Neural cell (in vitro differentiated cells): ENCODE measurements at regions not wholly inside any gene's neighbourhood (a gene's known extent, or its start where the extent isn't known, plus 50 kb on each side); places are given as distances from the start of the nearest gene placed in this dataset.

Source experiments
- RAD21 ChIP-seq: fragments of 450-650 bp; conservative IDR thresholded peaks from 2 replicates; pipeline ENCODE4 v1.6.1; 2014; ENCODE audit warnings: antibody characterized with exemption, mild to moderate bottlenecking, moderate library complexity
- TAF1 ChIP-seq: IDR thresholded peaks from 2 replicates; pipeline ENCODE4 v1.6.1; 2012; ENCODE audit warnings: low read depth
- TF ChIP-seq, protein P1 (sequence below): fragments of 450-650 bp; IDR thresholded peaks from 2 replicates; pipeline ENCODE4 v1.5.1; 2014; ENCODE audit warnings: antibody characterized with exemption, mild to moderate bottlenecking, moderate library complexity; ENCODE audit not compliant: poor library complexity, severe bottlenecking
- TF ChIP-seq, protein P2 (sequence below): IDR thresholded peaks from 2 replicates; pipeline ENCODE4 v1.6.1; 2012; ENCODE audit warnings: borderline replicate concordance

DNA sequence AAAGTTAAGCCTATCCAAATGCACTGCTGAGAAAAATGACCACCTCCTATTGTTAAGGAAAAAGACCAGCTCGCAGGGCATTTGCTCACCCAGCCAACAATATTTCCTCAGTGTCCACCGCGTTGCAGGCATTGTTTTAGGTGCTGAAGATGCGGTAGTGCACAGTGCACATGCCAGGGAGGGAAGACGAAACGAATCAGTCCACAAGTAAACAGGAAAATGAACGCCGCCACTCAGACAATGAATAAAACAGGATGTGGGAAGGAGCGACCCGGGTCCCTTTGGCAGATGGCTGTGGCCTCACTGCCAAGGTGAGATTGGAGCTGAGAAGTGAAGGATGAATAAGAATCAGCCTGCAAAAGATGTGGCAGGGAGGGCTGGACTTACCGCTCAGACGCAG, 249.2 kb downstream of the FOXL1 start:
- TF ChIP-seq, protein P1, sequence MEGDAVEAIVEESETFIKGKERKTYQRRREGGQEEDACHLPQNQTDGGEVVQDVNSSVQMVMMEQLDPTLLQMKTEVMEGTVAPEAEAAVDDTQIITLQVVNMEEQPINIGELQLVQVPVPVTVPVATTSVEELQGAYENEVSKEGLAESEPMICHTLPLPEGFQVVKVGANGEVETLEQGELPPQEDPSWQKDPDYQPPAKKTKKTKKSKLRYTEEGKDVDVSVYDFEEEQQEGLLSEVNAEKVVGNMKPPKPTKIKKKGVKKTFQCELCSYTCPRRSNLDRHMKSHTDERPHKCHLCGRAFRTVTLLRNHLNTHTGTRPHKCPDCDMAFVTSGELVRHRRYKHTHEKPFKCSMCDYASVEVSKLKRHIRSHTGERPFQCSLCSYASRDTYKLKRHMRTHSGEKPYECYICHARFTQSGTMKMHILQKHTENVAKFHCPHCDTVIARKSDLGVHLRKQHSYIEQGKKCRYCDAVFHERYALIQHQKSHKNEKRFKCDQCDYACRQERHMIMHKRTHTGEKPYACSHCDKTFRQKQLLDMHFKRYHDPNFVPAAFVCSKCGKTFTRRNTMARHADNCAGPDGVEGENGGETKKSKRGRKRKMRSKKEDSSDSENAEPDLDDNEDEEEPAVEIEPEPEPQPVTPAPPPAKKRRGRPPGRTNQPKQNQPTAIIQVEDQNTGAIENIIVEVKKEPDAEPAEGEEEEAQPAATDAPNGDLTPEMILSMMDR = no peak
- TF ChIP-seq TAF1 = no peak
- TF ChIP-seq, protein P2, sequence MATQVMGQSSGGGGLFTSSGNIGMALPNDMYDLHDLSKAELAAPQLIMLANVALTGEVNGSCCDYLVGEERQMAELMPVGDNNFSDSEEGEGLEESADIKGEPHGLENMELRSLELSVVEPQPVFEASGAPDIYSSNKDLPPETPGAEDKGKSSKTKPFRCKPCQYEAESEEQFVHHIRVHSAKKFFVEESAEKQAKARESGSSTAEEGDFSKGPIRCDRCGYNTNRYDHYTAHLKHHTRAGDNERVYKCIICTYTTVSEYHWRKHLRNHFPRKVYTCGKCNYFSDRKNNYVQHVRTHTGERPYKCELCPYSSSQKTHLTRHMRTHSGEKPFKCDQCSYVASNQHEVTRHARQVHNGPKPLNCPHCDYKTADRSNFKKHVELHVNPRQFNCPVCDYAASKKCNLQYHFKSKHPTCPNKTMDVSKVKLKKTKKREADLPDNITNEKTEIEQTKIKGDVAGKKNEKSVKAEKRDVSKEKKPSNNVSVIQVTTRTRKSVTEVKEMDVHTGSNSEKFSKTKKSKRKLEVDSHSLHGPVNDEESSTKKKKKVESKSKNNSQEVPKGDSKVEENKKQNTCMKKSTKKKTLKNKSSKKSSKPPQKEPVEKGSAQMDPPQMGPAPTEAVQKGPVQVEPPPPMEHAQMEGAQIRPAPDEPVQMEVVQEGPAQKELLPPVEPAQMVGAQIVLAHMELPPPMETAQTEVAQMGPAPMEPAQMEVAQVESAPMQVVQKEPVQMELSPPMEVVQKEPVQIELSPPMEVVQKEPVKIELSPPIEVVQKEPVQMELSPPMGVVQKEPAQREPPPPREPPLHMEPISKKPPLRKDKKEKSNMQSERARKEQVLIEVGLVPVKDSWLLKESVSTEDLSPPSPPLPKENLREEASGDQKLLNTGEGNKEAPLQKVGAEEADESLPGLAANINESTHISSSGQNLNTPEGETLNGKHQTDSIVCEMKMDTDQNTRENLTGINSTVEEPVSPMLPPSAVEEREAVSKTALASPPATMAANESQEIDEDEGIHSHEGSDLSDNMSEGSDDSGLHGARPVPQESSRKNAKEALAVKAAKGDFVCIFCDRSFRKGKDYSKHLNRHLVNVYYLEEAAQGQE = no peak
- TF ChIP-seq RAD21 = no peak
